HG03108 (cell line): ENCODE measurements at regions not wholly inside any gene's neighbourhood (a gene's known extent, or its start where the extent isn't known, plus 50 kb on each side); places are given as distances from the start of the nearest gene placed in this dataset.

ENCODE experiments used
- ATAC-seq: cut with Tn5 transposase; IDR thresholded peaks from one replicate; pipeline ENCODE4 v1.9.1; 2021; ENCODE audit warnings: moderate library complexity; ENCODE audit not compliant: unreplicated experiment

DNA sequence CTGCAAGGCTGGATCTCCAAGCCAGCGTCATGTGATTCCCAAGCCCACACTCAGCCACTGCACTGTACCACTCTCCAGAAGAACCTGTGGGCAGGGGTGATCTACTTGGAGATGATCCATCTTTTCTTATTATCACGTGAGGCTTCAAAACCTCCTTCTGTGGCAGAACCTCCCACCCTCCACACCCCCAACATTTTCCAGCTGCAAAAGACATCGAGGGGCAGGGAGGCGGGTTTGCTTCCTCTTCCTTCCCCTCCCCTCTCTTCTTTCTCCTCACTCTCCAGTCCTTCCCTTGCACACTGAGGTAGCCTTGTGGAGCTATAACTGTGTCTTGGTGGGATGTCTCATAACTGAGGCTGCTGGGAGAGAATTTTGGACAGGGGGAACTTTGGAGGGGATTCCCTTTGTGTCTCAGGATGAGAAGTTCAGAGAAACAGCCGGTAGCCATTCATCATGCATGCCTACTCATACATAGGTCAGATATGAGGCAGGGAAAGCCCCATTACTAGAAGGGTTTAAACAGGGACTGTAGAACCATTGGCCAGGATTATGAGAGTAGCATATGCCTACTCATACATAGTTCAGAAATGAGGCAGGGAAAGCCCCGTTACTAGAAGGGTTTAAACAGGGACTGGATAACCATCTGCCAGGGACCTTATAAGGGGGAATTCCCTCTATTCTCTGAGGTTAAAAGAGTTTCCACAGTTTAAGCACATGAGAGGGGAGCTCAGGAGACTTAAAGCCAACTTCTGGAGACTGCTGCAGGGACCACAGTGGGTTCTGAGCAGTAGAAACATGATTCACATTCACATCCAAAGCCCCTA lies 420.7 kb upstream of the CADM1 start:
- ATAC-seq = peak; percentile 70

- no peak for ATAC-seq
Observed at GRCh38 chr11:115922876-115923275, 418.7 kb upstream of the CADM1 start.

GRCh38 chr11:115921986-115922385 lies 417.8 kb upstream of the CADM1 start:
- ATAC-seq = no peak

DNA sequence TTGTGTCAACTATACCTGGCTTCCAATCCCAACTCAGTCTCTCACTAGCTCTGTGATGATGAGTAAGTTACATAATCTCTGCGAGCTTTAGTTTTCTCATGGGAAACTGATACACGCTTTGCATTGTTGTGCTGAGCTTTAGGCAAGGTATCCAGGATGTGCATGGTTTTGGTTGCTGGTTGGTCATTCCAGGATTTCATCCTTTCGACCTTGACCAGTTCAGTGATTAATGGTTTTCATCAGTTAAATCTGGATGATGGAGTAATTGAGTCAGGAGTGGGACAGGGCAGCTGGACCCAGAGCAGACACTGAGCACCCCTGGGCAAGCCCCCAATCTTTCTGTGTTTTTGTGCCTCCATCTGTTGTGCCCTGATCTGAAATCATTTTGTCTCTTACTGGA lies 417.3 kb upstream of the CADM1 start:
- ATAC-seq = no peak

- ATAC-seq = no peak
Observed at GRCh38 chr11:115920841-115921480, 416.7 kb upstream of the CADM1 start.

GRCh38 chr11:115920092-115920461 lies 415.9 kb upstream of the CADM1 start:
- ATAC-seq = no peak

DNA sequence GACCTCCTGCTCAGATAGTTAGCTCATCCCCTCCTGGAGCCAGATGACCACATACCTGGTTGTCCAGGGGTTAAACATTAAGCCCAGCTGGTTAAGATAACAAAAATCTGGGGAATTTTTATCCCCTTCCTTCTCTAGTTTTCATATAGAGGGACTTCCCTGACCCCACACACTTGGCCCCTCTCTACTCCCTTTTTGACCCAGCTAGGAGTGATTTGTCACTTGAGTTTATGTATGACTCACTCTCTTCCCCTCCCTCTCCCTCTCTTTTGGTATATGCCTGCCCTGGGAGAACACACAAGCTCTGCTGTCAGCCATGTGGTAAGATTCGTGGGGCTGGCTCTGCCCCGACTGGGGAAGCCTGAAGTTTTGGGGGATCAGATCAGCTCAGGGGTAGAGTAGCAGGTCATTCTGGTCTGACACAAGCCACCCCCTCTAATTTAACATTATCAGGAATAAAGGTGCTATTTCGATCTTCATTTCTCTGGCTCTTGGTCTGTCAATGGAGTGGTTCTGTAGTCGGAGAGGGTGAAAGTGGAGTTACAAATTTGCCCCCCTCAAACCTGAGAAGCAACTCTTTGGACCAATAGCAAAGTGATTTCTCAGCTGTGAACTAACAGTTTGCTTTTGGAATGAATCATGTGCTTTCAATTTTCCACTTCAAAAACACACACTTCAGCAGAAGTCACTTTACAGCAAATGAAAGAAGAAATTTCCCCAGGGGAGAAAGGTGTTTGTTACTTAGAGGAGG lies 415.3 kb upstream of the CADM1 start:
- ATAC-seq = peak; percentile 59

- ATAC-seq = no peak
Observed at GRCh38 chr11:115918576-115918975, 414.4 kb upstream of the CADM1 start.

DNA sequence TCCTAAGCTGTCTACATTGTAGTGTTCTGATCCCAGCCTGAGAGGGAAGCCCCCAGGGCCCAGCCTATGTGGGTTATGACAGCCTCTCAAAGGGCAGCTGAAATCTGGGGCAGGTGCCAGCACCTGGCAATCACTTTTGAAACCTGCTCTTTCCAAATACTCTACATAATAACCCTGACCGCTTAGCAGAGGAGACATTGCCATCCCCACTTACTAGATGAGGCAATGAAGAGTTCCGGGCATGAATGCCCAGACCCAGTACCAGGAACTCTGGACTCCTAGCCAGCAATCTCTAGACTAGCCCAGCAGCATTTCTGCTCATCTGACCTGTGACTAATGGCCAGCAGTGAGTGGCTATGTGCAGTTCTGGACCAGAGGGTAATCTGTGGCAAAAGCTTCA lies 412.4 kb upstream of the CADM1 start:
- no peak for ATAC-seq

GRCh38 chr11:115912484-115912945 lies 408.3 kb upstream of the CADM1 start:
- no peak for ATAC-seq

DNA sequence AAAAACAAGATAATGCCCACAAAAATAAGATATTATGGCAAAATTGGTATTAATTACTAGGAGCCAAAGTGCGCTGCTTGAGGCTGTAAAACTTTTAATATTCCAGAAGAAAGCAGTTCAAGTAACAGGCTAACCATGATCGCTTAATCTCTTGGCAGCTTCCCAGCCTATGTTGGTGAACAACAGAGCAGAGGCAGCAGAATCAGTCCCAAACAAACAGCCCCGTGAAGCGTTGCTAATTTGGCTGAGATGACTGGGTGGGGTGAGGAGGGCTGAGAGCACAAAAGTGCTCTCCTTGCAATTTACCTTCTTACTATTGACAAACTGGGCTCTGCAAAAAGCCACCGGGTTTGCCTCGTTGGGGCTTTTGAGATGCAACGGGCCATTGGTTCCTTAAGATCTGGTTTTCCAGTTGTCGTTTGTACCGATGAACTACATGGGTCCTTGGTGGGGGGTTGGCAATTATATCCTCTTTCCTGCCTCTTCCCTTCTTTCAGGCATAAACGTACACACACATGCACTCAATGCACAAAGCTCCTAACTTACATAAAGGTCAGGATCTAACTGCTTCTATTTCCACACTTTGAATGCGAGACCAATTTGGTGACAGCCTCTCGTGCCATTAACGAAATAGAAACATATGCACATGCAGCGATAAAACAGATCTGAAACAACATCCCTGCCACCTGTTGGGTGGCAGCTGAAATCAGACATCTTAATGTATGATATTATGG lies 407.6 kb upstream of the CADM1 start:
- ATAC-seq = no peak

DNA sequence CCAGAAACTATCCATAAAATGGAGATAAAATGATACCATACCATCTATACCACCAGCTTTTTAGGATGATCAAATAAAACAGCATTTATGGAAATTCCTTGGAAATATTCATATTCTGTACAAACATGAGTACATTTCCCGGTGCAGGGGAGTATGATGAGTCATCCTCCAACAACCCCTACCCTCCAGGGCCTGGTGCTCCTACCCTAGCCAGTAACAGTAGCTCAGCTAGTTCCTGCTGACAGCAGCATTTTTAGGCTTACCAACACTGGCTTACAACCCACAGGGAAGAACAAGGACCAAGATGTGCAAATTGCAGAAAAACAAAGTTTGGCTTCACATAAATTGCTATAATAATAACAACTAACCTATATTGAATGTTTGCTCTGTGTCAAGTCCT lies 406.2 kb upstream of the CADM1 start:
- ATAC-seq = no peak

DNA sequence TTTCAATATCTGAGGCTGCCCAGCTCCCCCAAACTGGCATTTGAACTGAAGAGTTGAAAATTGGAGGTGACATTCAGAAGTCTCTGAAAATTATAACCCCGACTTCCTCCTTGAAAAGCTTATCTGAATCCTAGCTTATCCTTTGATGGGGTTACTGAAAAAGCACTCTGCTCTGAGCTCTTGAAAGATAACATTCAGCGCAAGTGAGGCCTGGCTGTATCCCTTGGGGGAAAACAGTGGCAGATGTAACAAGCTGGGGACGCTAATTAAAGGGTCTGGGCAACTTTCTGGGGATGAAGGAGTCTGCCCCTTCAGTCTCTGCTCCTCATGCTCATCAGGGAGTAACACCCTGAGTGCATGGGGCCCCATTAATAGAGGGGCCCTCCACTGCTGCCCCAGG lies 402.0 kb upstream of the CADM1 start:
- ATAC-seq = no peak

GRCh38 chr11:115905341-115906000 lies 401.3 kb upstream of the CADM1 start:
- ATAC-seq = no peak

GRCh38 chr11:115903179-115903578 lies 399.0 kb upstream of the CADM1 start:
- no peak for ATAC-seq

DNA sequence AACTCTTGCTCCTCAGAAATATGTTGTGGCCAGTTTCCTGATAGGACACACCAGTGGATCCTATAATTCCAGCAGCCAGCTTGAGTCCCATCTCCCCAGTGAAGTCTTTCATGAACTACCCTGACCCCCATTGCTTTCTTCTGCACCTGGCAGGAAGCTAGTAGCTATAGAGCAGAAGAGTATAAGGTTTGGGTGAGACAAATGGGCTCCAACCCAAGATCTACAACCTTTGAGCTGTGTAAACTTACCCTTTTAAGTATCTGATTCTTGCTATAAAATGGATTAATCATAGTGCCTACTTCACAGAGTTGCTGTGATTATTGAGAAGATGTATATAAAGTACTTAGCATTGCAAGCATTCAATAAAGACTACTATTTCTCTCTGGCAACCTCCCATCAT lies 396.9 kb upstream of the CADM1 start:
- no peak for ATAC-seq

DNA sequence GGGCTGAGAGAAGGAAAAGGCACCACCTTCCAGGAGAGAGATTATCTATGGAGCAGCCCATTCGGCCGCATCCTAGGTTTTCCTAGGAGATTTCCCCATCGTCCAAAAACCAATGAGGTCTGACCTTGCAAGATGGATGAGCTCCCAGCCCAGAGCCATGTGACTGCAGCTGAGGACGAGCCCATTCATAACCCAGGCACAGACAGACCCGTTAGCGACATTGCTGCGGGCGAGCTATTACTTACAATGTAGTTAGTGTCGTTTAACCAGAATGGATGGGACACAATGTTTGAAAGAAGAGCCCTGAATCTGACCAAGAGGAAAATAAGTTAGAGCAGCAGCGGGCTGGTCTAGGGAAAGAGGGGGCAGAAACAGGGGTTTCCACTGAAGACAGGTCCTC lies 395.9 kb upstream of the CADM1 start:
- ATAC-seq = no peak

DNA sequence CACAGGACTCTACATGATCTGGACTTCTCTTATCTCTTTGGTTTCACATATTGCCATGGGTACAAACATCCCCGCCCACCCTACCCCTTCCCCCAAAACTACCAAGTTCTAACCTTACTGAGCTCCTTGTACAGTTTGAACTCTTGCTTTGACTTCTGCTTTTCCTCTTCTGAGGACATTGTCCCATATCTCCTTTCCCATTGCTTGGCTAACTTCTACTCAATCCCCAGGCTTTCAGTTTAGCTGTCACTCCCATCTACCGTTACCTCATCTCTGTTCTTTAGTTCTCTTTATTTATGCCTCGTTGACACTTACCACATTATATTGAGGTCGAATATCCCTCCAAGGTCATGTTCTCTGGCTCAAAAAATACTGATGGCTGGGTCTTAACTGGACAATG lies 393.5 kb upstream of the CADM1 start:
- no peak for ATAC-seq

DNA sequence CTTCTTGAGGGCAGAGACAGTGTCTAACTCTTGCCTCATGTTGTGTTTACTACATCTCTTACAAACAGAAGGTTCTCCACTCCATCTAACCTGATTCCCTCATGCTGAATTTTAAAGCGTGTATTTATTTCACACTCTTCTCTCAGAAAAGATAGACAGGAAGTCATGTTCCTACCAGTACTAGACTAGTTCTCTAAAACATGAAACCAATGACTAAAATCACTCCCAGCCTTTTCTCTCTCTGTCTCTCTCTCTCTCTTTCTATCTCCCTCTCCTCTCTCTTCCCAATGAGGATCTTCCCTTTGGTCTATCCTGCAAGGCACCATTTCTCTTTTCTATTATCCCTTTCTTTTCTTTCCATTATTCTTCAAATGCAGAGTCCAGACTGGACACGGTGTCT lies 391.9 kb upstream of the CADM1 start:
- no peak for ATAC-seq

DNA sequence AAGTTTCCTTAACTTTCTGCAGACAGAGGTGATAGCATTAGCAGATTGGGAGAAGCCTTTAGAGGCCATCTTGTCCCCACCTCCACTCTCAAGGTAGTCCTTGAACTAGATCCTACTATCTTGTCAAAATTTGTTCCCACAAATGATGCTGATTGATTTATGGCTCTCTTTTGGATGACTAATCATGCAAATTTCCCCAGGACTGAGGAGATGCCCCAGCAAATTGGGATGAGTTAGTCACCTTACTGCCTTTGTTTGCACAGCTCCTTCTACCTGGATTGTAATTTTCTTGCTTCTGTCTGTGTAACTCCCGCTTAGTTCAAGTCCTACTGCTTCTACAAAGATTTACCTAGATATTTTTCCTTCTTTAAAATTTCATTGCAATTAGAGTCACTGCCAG lies 391.4 kb upstream of the CADM1 start:
- ATAC-seq = no peak

- ATAC-seq = no peak
Observed at GRCh38 chr11:115894176-115894575, 390.0 kb upstream of the CADM1 start.
